ENCODE measurements at regions not wholly inside any gene's neighbourhood (a gene's known extent, or its start where the extent isn't known, plus 50 kb on each side); places are given as distances from the start of the nearest gene placed in this dataset.
A peak's percentile ranks its signal among the peaks of the same experiment; 100 is the strongest.

DNA sequence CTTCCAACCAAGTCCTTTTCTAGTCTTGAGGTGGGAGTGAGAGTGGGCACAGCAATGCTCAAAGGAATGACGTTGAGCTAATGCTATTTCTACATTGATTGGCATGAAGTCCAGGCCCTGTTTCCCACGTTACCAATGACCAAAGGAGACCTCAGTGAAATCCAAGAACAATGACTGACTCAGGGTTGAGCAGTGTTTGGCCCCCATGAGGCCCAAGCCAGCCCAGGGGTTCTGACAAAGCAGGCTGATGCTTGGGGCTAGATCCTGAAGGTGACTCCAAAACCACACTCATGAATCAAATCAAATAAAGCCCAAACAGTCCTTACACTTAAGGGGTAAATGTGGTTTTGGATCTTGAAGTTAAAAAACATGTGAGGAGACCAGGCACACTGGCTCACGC is 278.5 kb upstream of the GJB5 start:
- TF ChIP-seq, protein P1, sequence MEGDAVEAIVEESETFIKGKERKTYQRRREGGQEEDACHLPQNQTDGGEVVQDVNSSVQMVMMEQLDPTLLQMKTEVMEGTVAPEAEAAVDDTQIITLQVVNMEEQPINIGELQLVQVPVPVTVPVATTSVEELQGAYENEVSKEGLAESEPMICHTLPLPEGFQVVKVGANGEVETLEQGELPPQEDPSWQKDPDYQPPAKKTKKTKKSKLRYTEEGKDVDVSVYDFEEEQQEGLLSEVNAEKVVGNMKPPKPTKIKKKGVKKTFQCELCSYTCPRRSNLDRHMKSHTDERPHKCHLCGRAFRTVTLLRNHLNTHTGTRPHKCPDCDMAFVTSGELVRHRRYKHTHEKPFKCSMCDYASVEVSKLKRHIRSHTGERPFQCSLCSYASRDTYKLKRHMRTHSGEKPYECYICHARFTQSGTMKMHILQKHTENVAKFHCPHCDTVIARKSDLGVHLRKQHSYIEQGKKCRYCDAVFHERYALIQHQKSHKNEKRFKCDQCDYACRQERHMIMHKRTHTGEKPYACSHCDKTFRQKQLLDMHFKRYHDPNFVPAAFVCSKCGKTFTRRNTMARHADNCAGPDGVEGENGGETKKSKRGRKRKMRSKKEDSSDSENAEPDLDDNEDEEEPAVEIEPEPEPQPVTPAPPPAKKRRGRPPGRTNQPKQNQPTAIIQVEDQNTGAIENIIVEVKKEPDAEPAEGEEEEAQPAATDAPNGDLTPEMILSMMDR (IDR thresholded peaks at IDR 0.05; ENCODE audit: insufficient read depth, low read depth, low read length, missing control alignments): no peak
- DNase-seq (ENCODE audit: low read depth): no peak
- H3K4me3 ChIP-seq (ENCODE audit: low read depth, low read length): no peak overlapping the region

DNA sequence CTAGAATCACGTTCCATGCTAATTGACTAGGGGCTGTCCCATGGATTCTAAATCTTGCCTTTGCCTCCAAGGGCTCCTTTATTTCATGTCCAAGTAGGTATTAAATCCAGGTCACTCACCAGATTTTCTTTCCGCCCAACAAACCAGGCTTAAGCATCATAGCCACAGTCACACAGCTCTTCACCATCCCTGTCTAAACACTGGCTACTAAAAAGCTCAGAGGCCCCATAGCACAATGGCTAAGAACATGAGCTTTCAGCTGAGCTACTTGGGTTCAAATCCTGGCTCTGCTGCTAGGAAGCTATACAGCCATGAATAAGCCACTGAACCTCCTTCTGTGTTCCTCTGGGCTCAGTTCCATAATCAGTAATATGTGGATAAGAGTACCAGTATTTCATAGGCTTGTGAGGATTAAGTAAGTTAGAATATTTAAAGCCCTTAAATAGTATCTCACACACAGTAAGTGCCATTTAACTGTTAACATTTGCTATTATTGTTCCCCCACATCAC is 277.2 kb upstream of the GJB5 start:
- H3K4me3 ChIP-seq (ENCODE audit: low read depth, low read length): no peak overlapping the region
- DNase-seq (ENCODE audit: low read depth): no peak
- TF ChIP-seq, protein P1 (IDR thresholded peaks at IDR 0.05; ENCODE audit: insufficient read depth, low read depth, low read length, missing control alignments): no peak

DNA sequence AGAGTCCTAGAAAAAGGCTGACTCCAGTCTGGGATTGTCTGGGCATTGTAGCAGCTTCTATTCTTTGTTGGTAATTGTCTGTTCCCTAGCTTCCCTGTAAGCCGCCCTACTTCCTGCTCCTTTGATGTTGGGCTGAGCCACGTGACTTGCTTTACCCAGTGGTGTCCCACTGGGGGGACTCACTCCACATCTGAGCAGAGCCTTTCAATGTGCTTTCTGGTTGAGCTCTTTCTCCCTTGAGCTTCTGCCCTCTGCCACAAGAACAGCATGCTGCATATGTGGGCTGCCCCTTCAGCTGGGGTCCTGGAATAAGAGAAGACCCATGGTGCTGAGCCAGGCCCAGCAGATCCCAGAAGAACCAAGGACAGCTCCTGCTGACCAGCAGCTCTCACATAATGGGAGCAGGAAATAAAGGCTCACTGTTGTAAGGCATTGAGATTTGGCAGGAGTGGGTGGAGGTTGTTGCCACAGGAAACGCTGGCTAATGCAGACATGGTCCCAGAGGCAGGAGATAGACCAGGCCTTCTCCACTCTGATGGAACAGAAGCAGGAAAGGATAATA is 276.3 kb upstream of the GJB5 start:
- no peak overlapping the region for H3K4me3 ChIP-seq (ENCODE audit: low read depth, low read length)
- TF ChIP-seq, protein P1 (IDR thresholded peaks at IDR 0.05; ENCODE audit: insufficient read depth, low read depth, low read length, missing control alignments): no peak
- peak; percentile 4 for DNase-seq (ENCODE audit: low read depth)

DNA sequence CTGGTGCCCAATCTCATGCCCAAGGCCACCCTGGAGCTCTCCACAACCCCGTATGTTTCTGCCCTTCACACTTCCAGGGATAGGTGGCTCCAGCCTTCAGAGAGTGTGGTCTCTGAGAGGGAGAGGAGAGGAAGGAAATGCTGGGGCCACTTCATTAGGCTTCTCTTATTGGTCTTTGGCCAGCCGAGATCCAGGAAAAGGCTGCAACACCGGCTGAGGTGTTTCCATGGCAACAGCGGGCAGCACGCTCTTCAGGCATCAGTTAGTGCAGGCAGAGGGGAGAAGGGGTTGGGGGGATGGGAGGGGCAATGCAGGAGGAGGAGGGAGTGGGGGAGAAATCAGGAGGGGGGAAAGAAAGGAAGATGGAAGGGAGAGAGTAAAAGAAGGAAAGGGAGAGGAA is 275.1 kb upstream of the GJB5 start:
- H3K4me3 ChIP-seq (ENCODE audit: low read depth, low read length): no peak overlapping the region
- DNase-seq (ENCODE audit: low read depth): no peak
- TF ChIP-seq, protein P1 (IDR thresholded peaks at IDR 0.05; ENCODE audit: insufficient read depth, low read depth, low read length, missing control alignments): no peak

DNA sequence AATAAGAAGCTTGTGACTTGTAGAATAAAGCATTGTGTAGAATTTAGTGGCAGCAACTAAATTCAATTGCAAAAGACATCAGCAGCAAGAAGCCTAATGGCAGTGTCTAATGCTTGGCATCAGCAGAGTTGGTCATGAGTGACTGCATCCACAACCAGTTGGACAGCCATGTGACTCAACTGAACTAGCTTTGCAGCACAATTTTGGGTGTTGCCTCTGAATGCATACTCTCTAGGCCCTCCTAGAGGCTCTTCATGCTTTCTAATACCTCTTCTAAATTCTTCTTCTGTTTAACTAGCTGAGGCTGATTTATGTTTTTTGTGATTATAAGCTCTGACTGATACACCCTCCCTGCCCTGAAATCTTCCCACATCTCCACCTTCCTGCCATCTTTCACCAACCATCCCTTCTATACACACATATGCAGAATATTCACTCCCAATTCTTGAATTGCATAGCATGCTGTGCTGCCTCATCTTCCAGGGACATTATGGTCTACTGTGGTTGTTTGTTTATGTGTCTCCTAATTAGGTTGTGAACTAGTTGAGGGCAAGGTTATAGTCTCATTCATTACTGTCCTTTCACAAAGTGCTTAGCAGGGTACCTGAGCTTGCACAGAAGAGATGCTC is 266.7 kb upstream of the GJB5 start:
- TF ChIP-seq, protein P1 (IDR thresholded peaks at IDR 0.05; ENCODE audit: insufficient read depth, low read depth, low read length, missing control alignments): no peak
- DNase-seq (ENCODE audit: low read depth): no peak
- H3K4me3 ChIP-seq (ENCODE audit: low read depth, low read length): no peak overlapping the region

DNA sequence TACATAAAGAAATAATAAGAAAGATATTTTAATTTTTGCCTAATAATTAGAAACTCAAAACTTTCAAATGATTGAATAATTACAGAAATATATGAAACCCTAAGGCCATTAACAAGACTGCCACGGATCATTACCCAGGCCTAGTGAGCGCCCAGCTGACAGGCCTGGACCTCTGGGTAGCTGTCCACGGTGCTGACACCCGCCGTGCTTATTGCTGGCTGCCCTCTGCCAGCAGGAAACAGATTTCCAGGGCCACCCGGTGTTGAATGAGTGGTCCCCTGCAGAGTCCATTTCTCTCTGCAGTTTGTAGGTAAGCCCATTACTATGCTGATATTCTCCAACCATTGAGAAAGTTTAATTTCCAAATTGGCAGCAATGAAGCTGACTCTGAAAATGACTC is 254.4 kb upstream of the GJB5 start:
- no peak overlapping the region for H3K4me3 ChIP-seq (ENCODE audit: low read depth, low read length)
- peak; percentile 27 for DNase-seq (ENCODE audit: low read depth)
- TF ChIP-seq, protein P1 (IDR thresholded peaks at IDR 0.05; ENCODE audit: insufficient read depth, low read depth, low read length, missing control alignments): no peak

DNA sequence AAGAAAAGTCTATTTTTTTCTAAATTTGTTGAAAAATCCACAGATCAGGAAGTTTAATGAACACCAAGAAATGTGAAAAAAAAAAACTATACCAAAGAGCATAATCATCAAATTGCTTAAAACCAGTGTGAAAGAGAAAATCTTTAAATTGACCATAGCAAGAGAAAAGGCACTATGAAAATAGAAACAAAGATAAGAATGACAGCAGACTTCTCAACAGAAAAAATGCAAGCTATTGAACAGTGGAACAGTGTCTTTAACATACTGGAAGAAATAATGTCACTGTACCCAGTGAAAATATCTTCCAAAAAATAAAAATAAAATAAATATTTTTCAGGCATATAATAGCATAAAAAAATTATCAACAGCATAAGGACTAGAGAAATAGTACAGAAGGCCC is 243.0 kb upstream of the GJB5 start:
- no peak overlapping the region for H3K4me3 ChIP-seq (ENCODE audit: low read depth, low read length)
- TF ChIP-seq, protein P1 (IDR thresholded peaks at IDR 0.05; ENCODE audit: insufficient read depth, low read depth, low read length, missing control alignments): no peak
- no peak for DNase-seq (ENCODE audit: low read depth)
